ENCODE measurements at regions not wholly inside any gene's neighbourhood (a gene's known extent, or its start where the extent isn't known, plus 50 kb on each side); places are given as distances from the start of the nearest gene placed in this dataset.
A peak's percentile ranks its signal among the peaks of the same experiment; 100 is the strongest.

- DNase-seq (ENCODE audit: low read depth in 2 of 2) = no peak
These were observed 65.6 kb upstream of the KDM7A start for GRCh38 chr7:140242057-140243031.

DNA sequence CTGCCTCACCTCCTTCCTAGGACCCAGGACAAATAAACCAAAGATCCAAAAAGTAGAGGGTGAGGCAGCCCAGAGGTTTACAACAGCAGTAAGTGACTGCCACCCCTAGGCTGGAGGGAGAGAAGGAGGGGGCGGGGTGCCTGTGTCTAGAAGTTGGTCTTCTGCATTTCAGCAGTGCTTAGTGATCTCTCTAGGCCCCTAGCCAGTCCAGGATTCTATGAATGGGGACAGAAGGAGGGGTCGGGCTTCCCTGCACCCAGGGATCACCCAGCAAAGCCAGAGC lies 62.8 kb upstream of the KDM7A start:
- no peak for DNase-seq (ENCODE audit: low read depth in 2 of 2)

DNA sequence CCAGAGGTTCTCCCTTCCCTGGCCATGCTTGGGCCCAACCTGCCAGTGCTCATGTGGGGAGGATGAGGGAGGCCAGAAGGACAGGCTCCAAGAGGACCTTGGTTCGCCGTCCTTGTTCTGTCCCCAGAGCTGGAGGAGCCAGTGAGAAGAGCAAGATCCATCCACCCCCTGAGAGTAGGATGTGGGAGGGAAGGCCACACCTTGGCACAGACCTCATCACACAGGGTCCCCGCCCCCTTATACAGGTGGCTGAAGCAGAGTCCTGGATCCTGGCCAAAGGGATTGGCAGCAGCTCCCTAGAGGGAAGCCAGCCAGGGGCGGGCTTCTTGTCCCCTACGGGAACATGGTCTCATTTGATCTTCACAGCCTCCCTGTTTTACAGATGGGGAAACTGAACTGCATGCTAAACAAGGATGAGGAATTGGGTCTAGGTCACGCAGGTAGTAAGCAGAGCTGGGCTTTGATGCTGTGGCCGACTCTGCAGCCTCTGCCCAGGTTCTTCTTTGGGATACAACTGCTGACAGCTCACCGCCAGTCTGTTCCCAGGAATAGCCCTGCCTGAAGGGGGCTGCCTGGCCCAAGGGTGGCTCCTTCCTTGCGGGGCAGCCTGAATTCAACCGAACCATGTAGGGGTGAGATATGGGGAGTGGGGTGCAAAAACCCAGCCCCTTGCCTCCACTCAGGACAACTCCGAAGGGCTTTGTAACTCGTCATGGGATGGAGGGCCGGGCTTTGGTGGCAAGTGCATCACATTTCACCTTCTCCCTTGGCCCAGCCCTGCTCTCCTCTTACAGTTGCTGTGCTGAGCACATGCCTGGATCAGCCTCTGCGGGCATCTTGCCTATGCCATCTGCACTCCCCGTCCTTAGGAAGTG lies 62.2 kb upstream of the KDM7A start:
- DNase-seq (ENCODE audit: low read depth in 2 of 2) = no peak

DNA sequence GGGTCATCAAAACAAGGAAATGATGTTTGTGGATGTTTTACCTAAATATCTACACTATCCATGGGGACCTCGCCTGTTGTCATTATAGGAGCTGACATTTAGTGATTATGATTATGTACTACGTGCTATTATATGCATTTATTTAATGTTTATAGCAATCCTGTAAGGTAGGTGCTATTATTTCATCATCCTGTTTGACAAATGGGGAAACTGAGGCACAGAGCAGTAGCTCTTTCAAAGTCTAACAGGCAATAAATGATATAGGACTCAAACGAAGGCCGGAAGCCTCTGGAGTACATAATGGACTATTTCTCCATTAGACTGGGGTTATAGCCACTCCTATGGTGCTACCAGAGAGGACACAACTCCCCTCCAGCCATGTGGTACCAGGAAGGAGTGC lies 60.6 kb upstream of the KDM7A start:
- no peak for DNase-seq (ENCODE audit: low read depth in 2 of 2)

DNA sequence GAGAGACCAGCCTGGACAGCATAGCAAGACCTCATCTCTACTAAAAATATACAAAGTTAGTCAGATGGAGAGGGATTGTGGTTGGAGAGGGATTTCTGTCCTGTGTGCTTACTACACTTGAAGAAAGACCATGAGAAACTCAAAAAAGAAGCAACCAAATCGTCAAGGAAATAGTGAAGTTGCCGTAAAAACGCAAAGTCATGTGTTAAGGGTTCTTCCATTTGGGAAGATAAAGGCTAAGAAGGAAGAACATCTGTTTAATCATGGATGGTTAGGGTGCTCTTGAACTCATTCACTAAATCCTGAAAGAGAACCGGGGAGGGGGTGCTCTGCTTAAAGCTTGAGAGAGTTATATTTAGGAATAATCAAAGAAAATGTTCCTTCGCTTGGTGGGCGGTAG lies 59.8 kb upstream of the KDM7A start:
- no peak for DNase-seq (ENCODE audit: low read depth in 2 of 2)

DNA sequence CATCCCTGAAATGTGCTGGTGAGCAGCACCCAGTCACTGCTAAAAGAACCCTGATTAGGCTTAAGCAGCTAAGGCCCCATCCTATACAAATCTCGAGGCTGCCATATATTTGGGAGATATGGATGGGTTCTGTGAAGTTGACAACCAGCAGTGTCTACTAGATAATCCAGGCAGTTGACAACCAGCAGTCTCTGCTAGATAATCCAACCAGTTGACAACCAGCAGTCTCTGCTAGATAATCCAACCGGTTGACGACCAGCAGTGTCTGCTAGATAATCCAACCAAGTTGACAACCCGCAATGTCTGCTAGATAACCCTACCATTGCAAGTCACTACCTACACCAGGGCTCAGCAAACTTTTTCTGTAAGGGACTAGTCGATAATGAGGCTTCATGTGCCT lies 58.3 kb upstream of the KDM7A start:
- DNase-seq (ENCODE audit: low read depth in 2 of 2) = no peak

DNA sequence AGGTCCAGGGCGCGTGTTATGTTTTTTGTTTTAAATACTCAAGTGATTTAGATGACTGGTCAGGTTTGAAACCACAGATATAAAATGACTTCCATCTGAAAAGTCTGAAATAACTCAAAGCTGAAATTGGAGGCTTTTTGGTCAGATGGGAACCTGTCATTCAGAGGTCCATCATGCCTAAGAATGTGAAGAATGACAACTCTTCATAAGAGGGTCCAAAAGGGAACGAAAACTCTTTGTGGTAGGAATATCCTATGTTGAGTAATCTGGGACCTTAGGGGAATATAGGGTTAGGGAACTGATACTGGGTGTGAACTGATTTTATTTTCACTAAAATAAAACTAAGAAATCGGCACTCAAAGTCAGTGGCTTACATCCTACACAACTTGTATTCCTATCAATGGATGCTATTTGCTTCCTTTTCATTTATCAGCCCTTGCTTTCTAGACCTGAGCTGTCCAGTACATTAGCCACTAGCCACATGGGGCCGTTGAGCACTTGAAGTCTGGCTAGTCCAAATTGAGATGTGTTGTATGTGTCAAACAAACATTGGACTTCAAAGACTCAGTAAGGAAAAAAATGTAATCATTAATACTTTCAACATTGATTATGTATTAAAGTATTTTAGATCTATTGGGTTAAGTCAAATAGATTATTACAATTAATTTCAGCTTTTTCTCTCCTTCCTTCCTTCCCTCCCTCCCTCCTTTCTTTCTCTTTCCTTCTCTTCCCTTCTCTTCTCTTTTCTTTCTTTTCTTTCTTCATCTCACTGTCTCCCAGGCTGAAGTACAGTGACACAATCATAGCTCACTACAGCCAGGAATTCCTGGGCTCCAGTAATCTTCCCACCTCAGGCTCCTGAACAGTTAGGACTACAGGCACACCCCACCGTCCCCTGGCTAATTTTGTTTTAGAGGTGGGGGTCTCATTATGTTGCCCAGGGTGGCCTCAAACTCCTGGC lies 56.5 kb upstream of the KDM7A start:
- DNase-seq (ENCODE audit: low read depth in 2 of 2) = no peak

DNA sequence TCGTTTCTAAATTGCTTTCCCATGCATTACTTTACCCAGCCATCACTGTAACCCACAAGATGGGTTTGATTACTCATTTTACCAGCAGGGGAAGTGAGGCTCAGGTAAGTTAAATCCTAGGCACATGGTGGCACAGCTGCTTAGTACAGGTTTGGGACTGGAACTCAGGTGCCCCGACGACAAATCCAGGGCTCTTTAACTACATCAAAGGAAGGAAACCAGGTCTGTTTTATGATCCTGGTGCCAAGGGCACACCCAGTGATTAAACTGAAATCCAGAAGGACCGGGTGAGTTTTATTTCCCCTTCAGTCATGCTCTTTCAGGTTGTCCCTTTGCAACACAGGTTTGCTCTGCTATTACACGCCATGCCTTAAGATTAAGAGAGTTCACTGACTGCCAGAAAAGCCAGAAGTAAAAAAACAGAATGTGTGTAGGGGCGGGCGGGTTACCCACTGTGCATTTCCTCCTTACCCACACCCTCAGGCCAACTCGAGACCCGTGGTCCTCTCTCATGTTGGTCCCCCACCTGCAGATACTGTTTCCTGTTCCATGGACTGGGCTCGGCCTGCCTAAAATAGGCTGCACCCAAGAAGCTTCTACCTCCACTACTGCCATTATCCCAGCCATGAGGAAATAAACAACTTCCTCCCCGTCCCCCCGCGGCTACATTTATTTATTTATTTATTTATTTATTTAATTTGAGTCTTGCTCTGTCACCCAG lies 55.1 kb upstream of the KDM7A start:
- no peak for DNase-seq (ENCODE audit: low read depth in 2 of 2)

DNA sequence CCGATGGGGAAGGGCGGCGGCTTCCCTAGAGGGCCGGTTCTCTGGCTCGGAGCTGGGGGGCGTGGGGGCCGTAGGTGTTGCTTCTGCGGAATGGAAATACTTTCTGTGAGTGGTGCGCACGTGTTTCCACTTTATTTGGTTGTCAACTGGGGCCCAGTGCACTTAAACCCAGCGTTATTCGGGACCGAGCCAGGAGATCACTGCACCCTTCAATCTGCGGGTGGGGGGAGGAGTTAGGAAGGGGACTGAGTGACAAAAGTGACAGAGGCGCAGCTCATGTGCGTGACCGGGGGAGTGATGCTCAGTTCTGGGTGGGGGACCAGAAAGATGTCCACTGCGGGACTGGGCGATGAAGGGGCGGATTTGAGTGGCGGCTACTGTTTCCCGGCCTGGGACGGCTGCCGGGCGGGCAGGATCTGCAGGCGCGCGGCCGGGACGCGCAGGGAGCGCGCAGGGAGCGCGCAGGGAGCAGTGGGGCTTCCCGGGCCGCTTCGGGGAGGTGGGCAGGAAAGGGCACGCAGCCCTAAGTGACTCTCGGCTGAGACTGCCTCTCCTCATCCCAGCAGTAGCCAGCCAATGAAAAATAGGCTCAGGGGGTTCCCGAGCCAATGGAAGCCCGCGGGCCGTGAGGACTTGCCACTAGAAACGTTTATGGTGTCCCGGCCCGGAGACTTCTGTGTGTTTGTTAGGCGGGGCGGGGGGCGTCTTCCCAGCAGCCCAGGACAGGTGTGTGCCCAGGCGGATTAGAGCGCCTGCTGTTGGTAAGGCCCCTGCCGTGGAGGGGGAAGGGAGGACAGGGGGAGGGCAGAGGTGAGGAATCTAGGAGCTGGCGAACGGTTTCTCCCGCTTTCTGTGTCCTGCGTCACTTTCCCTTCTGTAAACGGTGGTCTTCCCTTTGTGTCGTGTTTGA lies 54.3 kb upstream of the KDM7A start:
- peak; percentile 50 to 58 for DNase-seq (ENCODE audit: low read depth in 2 of 2)

DNA sequence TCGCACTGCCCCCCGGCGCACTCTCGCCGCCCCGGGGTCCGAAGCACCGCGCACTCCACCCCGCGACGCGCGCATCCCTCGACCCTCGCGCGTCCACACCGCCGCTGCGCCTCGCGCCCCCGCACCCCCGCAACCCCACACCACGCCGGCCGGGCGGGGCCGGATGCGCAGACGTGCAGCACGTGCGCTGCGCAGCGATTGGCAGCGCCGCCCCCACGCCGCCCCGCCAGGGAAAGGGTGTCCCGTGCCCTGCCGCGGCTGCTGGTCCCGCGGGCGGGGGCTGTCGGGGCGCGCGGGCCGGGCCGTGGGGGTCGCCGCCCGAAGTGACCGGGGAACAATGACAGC lies 53.7 kb upstream of the KDM7A start:
- peak; percentile 70 to 73 for DNase-seq (ENCODE audit: low read depth in 2 of 2)

- DNase-seq (ENCODE audit: low read depth in 2 of 2) = no peak
These were observed 53.1 kb upstream of the KDM7A start for GRCh38 chr7:140229591-140230515.

DNA sequence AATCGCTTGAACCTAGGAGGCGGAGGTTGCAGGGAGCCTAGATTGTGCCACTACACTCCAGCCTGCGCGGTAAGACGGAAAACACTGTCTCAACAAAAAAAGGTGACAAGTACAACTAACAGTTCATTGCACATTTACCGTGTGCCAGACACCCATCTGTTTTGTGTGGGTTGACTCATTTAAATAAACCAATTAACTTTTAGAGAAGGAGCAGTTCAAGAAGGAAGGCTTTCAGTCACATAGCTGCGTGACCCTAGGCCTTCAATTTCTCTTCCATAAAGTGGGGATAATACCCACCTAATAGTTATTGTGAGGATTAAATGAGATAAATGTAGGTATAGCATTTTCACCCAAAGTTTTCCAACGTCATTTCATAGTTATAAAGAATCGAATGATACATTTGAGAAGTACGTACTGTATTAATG lies 52.3 kb upstream of the KDM7A start:
- no peak for DNase-seq (ENCODE audit: low read depth in 2 of 2)

All from stimulated activated CD8-positive, alpha-beta memory T cell treated with anti-CD3 and anti-CD28 coated beads, Interleukin-15, amount 100 ng/mL, for 48 hours (primary cell).